ENCODE measurements at regions not wholly inside any gene's neighbourhood (a gene's known extent, or its start where the extent isn't known, plus 50 kb on each side); places are given as distances from the start of the nearest gene placed in this dataset.

DNA sequence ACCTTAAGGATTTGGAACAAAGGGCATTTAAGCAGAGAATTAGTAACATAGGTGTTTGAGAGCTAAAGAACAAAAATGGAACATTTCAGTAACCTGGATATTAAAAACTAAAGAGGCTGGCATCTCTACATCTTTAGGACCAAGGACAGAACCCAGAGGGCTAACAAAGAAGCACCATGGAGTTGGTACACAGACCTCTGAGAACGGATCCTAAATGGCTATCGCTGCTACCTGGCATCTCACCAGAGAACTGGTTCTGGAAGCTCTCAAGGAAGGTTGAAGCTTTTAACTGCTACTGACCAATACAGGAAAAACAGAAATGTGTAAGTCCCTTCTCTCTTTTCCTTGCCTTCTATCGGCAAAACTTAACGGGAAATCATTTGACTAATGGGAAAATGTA, 118.4 kb upstream of the TLL1 start:
- TF ChIP-seq POLR2AphosphoS5 (IDR thresholded peaks at IDR 0.05) = no peak
- TF ChIP-seq, protein P1, sequence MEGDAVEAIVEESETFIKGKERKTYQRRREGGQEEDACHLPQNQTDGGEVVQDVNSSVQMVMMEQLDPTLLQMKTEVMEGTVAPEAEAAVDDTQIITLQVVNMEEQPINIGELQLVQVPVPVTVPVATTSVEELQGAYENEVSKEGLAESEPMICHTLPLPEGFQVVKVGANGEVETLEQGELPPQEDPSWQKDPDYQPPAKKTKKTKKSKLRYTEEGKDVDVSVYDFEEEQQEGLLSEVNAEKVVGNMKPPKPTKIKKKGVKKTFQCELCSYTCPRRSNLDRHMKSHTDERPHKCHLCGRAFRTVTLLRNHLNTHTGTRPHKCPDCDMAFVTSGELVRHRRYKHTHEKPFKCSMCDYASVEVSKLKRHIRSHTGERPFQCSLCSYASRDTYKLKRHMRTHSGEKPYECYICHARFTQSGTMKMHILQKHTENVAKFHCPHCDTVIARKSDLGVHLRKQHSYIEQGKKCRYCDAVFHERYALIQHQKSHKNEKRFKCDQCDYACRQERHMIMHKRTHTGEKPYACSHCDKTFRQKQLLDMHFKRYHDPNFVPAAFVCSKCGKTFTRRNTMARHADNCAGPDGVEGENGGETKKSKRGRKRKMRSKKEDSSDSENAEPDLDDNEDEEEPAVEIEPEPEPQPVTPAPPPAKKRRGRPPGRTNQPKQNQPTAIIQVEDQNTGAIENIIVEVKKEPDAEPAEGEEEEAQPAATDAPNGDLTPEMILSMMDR (IDR thresholded peaks at IDR 0.05) = no peak
- no peak for TF ChIP-seq EP300 (IDR thresholded peaks at IDR 0.05)
- no peak for TF ChIP-seq POLR2A (IDR thresholded peaks at IDR 0.05; ENCODE audit: low read depth)
